WTC11 (cell line): ENCODE measurements at regions not wholly inside any gene's neighbourhood (a gene's known extent, or its start where the extent isn't known, plus 50 kb on each side); places are given as distances from the start of the nearest gene placed in this dataset.

ENCODE experiments used
- ATAC-seq: fragments of 200-7000 bp; cut with Tn5 transposase; 2 replicates; pipeline ENCODE4 v1.10.0; 2021; ENCODE audit warnings: mild to moderate bottlenecking, moderate library complexity
- CTCF ChIA-PET: fragments of 300-600 bp; sonication (Branson Sonifier 250); formaldehyde crosslinking; loops from one replicate; lab custom pipeline; 2021; ENCODE audit warnings: antibody characterized with exemption; lab: Charles Lee
- POLR2A ChIA-PET: fragments of 350-600 bp; sonication (Branson Sonifier 250); formaldehyde crosslinking; loops from one replicate; lab custom pipeline; 2021; ENCODE audit warnings: antibody characterized with exemption; lab: Charles Lee
- DNase-seq: peaks from one replicate; pipeline ENCODE4 v3.0.0; 2021; ENCODE audit warnings: low spot score
- H3K27ac Mint-ChIP-seq: 2 replicates; pipeline ENCODE4 v1.8.0; 2021; ENCODE audit warnings: mixed read lengths
- H3K27me3 Mint-ChIP-seq: 2 replicates; pipeline ENCODE4 v1.8.0; 2021; ENCODE audit warnings: low read depth, mild to moderate bottlenecking, moderate library complexity, mixed read lengths
- H3K36me3 Mint-ChIP-seq: 2 replicates; pipeline ENCODE4 v1.8.0; 2021; ENCODE audit warnings: mixed read lengths
- H3K4me1 Mint-ChIP-seq: 2 replicates; pipeline ENCODE4 v1.8.0; 2022; ENCODE audit warnings: mixed read lengths
- H3K4me3 Mint-ChIP-seq: 2 replicates; pipeline ENCODE4 v1.8.0; 2021; ENCODE audit warnings: mild to moderate bottlenecking, moderate library complexity, mixed read lengths
- H3K9me3 Mint-ChIP-seq: 2 replicates; pipeline ENCODE4 v1.8.0; 2021; ENCODE audit warnings: mixed read lengths
- CREB1 ChIP-seq: sonication (generic); formaldehyde crosslinking; IDR thresholded peaks from 2 replicates; pipeline ENCODE4 v1.8.0; 2023; ENCODE audit warnings: mild to moderate bottlenecking, missing genetic modification reagents
- HMGA2 ChIP-seq: fragments of 250-450 bp; sonication (Bioruptor Pico); IDR thresholded peaks from 2 replicates; pipeline ENCODE4 v1.4.0; 2021; ENCODE audit warnings: mild to moderate bottlenecking, moderate library complexity
- JUN ChIP-seq: sonication (generic); formaldehyde crosslinking; IDR thresholded peaks from 2 replicates; pipeline ENCODE4 v1.8.0; 2023; ENCODE audit warnings: mild to moderate bottlenecking, missing genetic modification reagents
- NFYB ChIP-seq: sonication (generic); formaldehyde crosslinking; conservative IDR thresholded peaks from 2 replicates; pipeline ENCODE4 v1.8.0; 2022; ENCODE audit warnings: low read depth, missing genetic modification reagents
- PRRX2 ChIP-seq: fragments of 250-450 bp; sonication (Bioruptor Pico); IDR thresholded peaks from 2 replicates; pipeline ENCODE4 v1.8.0; 2021; ENCODE audit warnings: mild to moderate bottlenecking
- RELA ChIP-seq: sonication (generic); formaldehyde crosslinking; IDR thresholded peaks from 2 replicates; pipeline ENCODE4 v1.8.1; 2022; ENCODE audit warnings: missing genetic modification reagents, mild to moderate bottlenecking, borderline replicate concordance
- SMAD3 ChIP-seq: sonication (generic); formaldehyde crosslinking; IDR thresholded peaks from 2 replicates; pipeline ENCODE4 v1.8.0; 2022; ENCODE audit warnings: missing genetic modification reagents, mild to moderate bottlenecking, borderline replicate concordance
- SMAD4 ChIP-seq: sonication (generic); formaldehyde crosslinking; IDR thresholded peaks from 2 replicates; pipeline ENCODE4 v1.8.0; 2022; ENCODE audit warnings: mild to moderate bottlenecking, missing genetic modification reagents
- TCF7 ChIP-seq: sonication (generic); formaldehyde crosslinking; IDR thresholded peaks from 2 replicates; pipeline ENCODE4 v1.8.0; 2022; ENCODE audit warnings: mild to moderate bottlenecking, low read depth, missing genetic modification reagents, moderate library complexity
- TEAD1 ChIP-seq: sonication (generic); formaldehyde crosslinking; IDR thresholded peaks from 2 replicates; pipeline ENCODE4 v1.8.0; 2022; ENCODE audit warnings: mild to moderate bottlenecking, missing genetic modification reagents
- TEAD4 ChIP-seq: sonication (generic); formaldehyde crosslinking; IDR thresholded peaks from 2 replicates; pipeline ENCODE4 v1.8.0; 2022; ENCODE audit warnings: mild to moderate bottlenecking, missing genetic modification reagents
- ZNF138 ChIP-seq: sonication (generic); formaldehyde crosslinking; conservative IDR thresholded peaks from 2 replicates; pipeline ENCODE4 v1.8.1; 2022; ENCODE audit warnings: mild to moderate bottlenecking, moderate library complexity, missing genetic modification reagents
- ZNF317 ChIP-seq: sonication (generic); formaldehyde crosslinking; IDR thresholded peaks from 2 replicates; pipeline ENCODE4 v1.8.1; 2023; ENCODE audit warnings: low read depth, mild to moderate bottlenecking, moderate library complexity, missing genetic modification reagents, borderline replicate concordance
- ZNF416 ChIP-seq: fragments of 250-450 bp; sonication (Bioruptor Pico); IDR thresholded peaks from 2 replicates; pipeline ENCODE4 v1.9.0; 2021; ENCODE audit warnings: mild to moderate bottlenecking, inconsistent platforms
- TF ChIP-seq, protein P1 (sequence below): sonication (generic); formaldehyde crosslinking; IDR thresholded peaks from 2 replicates; pipeline ENCODE4 v1.8.0; 2022; ENCODE audit warnings: mild to moderate bottlenecking, missing genetic modification reagents
- TF ChIP-seq, protein P2 (sequence below): sonication (generic); formaldehyde crosslinking; IDR thresholded peaks from 2 replicates; pipeline ENCODE4 v1.8.1; 2022; ENCODE audit warnings: low read depth, mild to moderate bottlenecking, moderate library complexity, missing genetic modification reagents, borderline replicate concordance
- TF ChIP-seq, protein P3 (sequence below): fragments of 250-450 bp; sonication (Bioruptor Pico); conservative IDR thresholded peaks from 2 replicates; pipeline ENCODE4 v1.9.0; 2021; ENCODE audit warnings: mild to moderate bottlenecking
- TF ChIP-seq, protein P4 (sequence below): sonication (generic); formaldehyde crosslinking; IDR thresholded peaks from 2 replicates; pipeline ENCODE4 v1.8.1; 2022; ENCODE audit warnings: mild to moderate bottlenecking, moderate library complexity, missing genetic modification reagents
- TF ChIP-seq, protein P5 (sequence below): sonication (generic); formaldehyde crosslinking; IDR thresholded peaks from 2 replicates; pipeline ENCODE4 v1.8.0; 2023; ENCODE audit warnings: mild to moderate bottlenecking, missing genetic modification reagents

DNA sequence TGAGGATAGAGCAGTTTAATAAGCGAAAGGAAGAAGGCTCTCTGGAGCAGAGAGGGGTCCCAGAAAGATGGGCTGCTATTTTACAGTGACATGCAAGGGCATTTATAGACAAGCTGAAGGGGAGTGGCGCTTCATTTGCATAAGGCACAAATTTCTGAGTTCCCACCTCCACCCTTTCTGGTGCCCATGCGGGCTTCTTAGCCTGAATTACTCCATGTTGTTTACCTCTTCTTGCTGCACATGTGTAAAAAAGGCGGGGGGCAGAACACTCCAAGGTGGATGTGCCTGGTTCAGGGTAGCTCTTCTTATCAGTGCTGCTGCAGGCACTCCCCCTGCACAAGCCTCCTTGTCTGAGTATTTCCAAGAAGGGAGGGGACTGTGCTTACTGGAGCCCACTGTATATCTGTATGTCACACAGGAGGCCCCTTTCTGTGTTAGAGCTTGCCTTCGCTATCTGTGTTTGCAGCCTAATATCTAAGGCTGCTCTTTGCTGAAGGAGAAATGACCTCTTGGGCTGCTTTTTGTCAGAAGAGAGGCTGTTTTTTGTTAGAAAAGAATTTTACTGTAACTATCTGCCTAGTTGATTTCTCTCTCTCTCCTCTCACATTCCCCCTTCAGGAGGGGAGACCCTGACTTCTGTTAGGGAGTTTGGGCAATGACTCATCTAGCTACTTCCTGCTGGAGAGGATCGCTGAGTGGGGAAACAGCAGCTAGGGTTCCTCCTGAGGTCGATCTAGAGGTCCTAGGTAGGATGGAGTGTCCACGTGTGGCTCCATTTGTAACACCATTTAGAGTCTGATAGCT lies 1057.0 kb upstream of the CNTN5 start (continued):
- TF ChIP-seq, protein P1, sequence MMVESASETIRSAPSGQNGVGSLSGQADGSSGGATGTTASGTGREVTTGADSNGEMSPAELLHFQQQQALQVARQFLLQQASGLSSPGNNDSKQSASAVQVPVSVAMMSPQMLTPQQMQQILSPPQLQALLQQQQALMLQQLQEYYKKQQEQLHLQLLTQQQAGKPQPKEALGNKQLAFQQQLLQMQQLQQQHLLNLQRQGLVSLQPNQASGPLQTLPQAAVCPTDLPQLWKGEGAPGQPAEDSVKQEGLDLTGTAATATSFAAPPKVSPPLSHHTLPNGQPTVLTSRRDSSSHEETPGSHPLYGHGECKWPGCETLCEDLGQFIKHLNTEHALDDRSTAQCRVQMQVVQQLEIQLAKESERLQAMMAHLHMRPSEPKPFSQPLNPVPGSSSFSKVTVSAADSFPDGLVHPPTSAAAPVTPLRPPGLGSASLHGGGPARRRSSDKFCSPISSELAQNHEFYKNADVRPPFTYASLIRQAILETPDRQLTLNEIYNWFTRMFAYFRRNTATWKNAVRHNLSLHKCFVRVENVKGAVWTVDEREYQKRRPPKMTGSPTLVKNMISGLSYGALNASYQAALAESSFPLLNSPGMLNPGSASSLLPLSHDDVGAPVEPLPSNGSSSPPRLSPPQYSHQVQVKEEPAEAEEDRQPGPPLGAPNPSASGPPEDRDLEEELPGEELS (CRISPR knock-in tag), result no peak
- TF ChIP-seq CREB1 (CRISPR knock-in tag) (no peak), TCF7 (CRISPR knock-in tag) (no peak), ZNF138 (no peak), JUN (no peak), ZNF317 (CRISPR knock-in tag) (no peak)

DNA sequence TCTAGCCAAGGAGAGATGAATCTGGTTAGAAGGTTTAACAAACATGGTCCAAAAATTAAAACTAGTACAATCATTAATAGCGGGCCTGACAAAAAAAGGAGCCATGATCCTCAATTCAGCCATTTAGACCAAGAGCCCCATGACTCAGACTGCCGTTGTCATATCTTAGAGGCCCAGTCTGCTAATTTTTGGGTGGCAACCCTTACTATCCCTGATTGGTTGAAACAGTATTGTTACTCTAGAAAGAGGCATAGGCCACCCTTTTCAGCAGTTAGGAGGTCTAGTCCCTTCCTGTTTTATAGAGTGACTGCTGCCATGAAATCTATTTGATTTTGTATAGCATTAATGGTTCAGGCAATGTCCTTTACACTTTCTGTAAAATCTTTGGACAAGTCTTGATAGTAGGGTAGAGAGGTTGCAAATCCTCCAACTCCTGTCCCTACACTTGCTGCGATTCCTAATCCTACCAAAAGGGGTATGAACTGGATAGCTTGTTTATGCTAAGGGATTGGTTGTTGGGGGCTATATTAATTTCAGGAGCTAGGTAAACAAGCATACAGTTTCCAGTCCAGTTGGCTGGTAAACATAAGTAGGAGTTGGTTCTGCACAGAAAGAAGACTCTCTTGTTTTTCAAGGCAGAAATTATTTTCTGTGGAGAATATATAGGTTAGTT lies 1056.3 kb upstream of the CNTN5 start:
- Mint-ChIP-seq H3K9me3 (no peaks in the 10 kb centered on the region), H3K27me3 (no peaks in the 10 kb centered on the region), H3K27ac (no peak overlapping the region), H3K36me3 (no peaks in the 10 kb centered on the region), H3K4me1 (no peaks in the 10 kb centered on the region), H3K4me3 (no peak overlapping the region)
- DNase-seq (no peak), ATAC-seq (peak; percentile 28; the same call in 1 of the 2 replicates)
- ChIA-PET POLR2A (no interaction called here), CTCF (no interaction called here)
- TF ChIP-seq ZNF416 (CRISPR knock-in tag) (no peak), TEAD1 (no peak), PRRX2 (no peak), TEAD4 (no peak), HMGA2 (CRISPR knock-in tag) (no peak), NFYB (CRISPR knock-in tag) (no peak), SMAD3 (CRISPR knock-in tag) (no peak), SMAD4 (CRISPR knock-in tag) (no peak), RELA (CRISPR knock-in tag) (no peak)
- TF ChIP-seq, protein P2, sequence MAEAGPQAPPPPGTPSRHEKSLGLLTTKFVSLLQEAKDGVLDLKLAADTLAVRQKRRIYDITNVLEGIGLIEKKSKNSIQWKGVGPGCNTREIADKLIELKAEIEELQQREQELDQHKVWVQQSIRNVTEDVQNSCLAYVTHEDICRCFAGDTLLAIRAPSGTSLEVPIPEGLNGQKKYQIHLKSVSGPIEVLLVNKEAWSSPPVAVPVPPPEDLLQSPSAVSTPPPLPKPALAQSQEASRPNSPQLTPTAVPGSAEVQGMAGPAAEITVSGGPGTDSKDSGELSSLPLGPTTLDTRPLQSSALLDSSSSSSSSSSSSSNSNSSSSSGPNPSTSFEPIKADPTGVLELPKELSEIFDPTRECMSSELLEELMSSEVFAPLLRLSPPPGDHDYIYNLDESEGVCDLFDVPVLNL (CRISPR knock-in tag), result no peak
- TF ChIP-seq, protein P3, sequence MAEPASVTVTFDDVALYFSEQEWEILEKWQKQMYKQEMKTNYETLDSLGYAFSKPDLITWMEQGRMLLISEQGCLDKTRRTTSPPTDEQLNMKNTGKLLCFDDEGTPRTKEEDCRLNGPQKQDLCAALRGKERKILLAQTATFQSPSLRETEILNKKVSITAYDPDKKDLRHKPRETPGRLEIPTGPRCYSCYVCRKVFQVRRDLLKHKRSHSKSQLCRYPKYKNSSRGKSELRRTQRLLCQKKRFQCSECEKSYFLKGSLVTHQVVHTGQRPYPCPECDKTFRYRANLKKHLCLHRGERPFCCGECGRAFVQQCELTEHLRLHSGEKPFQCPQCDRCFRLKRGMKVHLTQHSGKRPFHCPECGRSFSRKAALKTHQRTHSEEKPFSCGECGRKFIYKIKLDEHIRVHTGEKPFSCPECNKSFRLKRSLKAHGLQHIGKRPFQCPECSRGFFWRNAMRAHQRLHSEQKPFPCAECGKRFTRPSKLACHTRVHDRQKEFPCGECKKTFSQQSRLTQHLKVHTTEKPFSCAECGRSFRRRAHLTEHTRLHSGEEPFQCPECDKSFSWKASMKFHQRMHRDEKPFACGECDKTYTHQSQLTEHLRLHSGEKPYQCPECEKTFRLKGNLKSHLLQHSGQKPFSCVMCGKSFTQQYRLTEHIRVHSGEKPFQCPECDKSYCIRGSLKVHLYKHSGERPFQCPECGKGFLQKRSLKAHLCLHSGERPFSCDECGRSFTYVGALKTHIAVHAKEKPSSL (CRISPR knock-in tag), result no peak
- TF ChIP-seq, protein P4, sequence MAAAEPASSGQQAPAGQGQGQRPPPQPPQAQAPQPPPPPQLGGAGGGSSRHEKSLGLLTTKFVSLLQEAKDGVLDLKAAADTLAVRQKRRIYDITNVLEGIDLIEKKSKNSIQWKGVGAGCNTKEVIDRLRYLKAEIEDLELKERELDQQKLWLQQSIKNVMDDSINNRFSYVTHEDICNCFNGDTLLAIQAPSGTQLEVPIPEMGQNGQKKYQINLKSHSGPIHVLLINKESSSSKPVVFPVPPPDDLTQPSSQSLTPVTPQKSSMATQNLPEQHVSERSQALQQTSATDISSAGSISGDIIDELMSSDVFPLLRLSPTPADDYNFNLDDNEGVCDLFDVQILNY, result no peak
- TF ChIP-seq, protein P5, sequence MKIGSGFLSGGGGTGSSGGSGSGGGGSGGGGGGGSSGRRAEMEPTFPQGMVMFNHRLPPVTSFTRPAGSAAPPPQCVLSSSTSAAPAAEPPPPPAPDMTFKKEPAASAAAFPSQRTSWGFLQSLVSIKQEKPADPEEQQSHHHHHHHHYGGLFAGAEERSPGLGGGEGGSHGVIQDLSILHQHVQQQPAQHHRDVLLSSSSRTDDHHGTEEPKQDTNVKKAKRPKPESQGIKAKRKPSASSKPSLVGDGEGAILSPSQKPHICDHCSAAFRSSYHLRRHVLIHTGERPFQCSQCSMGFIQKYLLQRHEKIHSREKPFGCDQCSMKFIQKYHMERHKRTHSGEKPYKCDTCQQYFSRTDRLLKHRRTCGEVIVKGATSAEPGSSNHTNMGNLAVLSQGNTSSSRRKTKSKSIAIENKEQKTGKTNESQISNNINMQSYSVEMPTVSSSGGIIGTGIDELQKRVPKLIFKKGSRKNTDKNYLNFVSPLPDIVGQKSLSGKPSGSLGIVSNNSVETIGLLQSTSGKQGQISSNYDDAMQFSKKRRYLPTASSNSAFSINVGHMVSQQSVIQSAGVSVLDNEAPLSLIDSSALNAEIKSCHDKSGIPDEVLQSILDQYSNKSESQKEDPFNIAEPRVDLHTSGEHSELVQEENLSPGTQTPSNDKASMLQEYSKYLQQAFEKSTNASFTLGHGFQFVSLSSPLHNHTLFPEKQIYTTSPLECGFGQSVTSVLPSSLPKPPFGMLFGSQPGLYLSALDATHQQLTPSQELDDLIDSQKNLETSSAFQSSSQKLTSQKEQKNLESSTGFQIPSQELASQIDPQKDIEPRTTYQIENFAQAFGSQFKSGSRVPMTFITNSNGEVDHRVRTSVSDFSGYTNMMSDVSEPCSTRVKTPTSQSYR, result no peak
